T-helper 1 cell (primary cell): ENCODE measurements at regions not wholly inside any gene's neighbourhood (a gene's known extent, or its start where the extent isn't known, plus 50 kb on each side); places are given as distances from the start of the nearest gene placed in this dataset.
"Not testable (repeated sequence)": the region's sequence is repeated elsewhere in the genome, so short reads cannot be mapped to it uniquely, and the experiment has no call there.

Source experiments
- DNase-seq, 5 donors: peaks; one replicate each; pipeline ENCODE4 v3.0.0-alpha.2; 2012 to 2020

- DNase-seq: no peak
Measured at GRCh38 chr6:117761610-117762009, 86.3 kb downstream of the NUS1 start.

GRCh38 chr6:117771403-117771802 is 96.1 kb downstream of the NUS1 start:
- no peak for DNase-seq

DNA sequence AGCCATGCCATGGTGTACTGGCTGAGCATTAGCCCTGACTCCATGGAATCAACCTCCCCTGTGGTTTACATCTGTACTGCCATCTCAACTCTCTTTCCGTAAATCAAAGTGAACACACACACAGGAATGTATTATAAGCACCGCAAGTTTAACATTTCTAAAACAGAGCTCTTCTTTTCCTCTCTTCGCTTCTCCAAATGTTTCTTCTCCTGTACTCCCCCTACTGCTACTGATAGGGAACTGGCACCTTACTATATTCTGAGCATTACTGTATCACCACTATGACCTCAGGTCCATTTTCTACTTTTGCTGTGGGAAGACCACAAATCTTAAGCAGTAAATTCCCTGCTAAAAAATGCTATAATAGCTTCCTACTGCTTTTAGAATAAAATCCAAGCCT is 101.2 kb downstream of the NUS1 start:
- no peak for DNase-seq

DNA sequence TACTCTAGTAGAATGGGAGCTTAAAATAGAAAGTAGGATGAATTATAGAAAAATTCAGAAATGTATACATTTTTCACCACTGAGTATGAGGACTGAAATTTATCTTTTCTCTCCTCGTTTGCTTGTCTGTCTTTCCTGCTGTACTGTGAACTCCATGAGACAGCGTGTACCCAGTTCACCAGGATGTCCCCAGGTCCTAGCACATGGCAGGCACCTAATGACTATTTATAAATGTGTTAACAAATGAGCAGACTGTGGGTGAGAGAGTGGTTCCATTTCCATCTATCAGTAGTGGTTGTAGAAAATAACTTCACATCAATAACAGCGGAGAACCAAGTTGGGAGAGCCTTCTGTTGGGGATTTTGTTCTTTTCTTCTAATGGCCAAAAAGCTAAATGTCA is 106.3 kb downstream of the NUS1 start:
- no peak for DNase-seq

DNA sequence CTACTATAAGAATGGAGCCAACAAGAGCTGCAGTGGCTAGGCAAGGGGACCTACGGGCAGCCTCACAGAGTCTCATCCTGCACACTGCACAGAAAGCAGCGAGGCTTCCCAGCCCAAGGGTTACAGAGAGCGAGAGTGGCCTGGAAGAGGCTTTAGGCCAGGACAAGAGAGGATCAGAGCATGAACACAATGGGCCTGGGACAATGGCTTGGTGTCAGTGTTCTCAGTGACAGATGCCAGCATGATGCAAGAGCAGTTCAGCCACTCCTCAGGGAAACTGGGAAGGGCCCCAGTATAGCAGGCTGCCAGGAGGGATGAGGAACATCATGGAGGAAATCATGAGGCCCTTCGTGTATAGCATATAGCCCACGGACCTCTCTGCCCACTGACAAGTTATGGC is 108.0 kb downstream of the NUS1 start:
- DNase-seq: no peak

- DNase-seq: no peak
Measured at GRCh38 chr6:117791012-117791411, 115.7 kb downstream of the NUS1 start.

DNA sequence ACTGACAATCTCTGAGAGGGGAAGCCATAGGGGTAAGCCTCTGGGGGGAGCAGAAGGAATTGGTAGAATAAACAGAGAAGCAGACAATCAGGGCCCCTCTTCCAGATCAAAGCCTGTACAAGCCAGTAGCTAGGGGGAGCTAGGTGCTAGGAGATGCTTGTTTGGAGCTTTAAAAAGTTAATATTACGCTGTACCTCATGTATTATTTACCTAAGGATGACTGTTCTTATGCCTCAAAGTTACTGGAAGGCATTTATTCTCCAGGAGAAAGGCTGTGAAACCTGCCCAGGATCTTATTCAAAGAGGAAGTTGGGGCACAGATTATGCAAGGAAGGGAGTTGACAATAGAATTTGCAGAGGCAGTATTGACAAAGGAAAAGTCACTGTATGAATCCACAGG is 111.8 kb upstream of the SLC35F1 start:
- no peak for DNase-seq

DNA sequence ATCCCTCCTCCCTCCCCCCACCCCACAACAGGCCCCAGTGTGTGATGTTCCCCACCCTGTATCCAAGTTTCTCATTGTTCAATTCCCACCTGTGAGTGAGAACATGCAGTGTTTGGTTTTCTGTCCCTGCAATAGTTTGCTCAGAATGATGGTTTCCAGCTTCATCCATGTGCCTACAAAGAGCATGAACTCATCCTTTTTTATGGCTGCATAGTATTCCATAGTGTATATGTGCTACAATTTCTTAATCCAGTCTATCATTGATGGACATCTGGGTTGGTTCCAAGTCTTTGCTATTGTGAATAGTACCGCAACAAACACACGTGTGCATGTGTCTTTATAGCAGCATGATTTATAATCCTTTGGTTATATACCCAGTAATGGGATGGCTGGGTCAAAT is 108.2 kb upstream of the SLC35F1 start:
- not testable (repeated sequence) for DNase-seq

DNA sequence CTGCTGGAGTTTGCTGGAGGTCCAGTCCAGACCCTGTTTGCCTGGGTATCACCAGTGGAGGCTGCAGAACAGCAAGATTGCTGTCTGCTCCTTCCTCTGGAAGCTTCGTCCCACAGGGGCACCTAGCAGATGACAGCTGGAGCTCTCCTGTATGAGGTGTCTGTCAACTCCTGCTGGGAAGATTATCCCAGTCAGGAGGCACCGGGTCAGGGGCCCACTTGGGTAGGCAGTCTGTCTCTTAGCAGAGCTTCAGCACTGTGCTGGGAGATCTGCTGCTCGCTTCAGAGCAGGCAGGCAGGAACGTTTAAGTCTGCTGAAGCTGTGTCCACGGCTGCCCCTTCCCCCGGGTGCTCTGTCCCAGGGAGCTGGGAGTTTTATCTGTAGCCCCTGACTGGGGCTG is 96.8 kb upstream of the SLC35F1 start:
- DNase-seq: no peak

- DNase-seq: no peak
Measured at GRCh38 chr6:117817499-117817898, 89.6 kb upstream of the SLC35F1 start.

DNA sequence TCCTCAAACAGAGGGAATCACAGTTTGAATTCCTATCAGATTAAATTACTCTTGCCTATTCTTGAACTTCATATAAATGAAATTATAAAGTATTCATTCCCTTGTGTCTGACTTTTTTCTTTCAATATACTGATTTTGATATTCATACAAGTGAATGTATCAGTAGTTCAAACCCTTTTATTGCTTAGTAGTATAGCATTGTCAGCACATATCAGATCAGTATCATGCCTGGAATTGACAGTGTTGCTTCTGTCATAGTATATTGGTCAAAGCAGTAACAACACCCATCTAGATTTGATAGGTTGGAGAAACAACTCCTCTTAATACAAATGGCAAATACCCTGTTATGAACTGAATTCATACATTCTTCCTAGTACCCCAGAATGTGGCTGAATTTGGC is 89.1 kb upstream of the SLC35F1 start:
- DNase-seq: no peak

GRCh38 chr6:117818449-117818848 is 88.6 kb upstream of the SLC35F1 start:
- DNase-seq: no peak

- no peak for DNase-seq
Measured at GRCh38 chr6:117829594-117830319, 77.3 kb upstream of the SLC35F1 start.

GRCh38 chr6:117837261-117837660 is 69.8 kb upstream of the SLC35F1 start:
- no peak for DNase-seq

DNA sequence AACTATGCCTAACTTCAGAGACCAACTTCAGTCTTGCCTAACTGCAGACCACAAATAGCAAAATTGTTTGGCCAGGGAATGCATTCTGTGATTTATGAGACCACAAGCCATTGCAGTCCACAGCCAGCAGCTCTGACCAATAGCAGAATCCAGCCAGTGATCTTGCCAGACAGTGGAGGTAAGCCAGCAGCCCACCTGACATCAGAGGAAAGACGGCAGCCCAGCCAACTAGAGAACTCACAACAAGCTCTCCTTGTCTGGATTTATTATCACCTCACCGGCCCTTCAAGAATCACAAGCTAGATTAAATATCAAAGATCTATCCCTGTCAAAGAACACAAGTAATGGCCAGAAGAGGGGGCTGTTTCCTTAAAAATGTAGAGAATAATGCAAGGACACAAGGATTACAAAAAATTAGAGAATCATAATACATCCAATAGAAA is 66.5 kb upstream of the SLC35F1 start:
- peak in 1 of 5 donors; percentile 9 for DNase-seq

- DNase-seq: no peak
Measured at GRCh38 chr6:117847912-117848311, 59.2 kb upstream of the SLC35F1 start.

DNA sequence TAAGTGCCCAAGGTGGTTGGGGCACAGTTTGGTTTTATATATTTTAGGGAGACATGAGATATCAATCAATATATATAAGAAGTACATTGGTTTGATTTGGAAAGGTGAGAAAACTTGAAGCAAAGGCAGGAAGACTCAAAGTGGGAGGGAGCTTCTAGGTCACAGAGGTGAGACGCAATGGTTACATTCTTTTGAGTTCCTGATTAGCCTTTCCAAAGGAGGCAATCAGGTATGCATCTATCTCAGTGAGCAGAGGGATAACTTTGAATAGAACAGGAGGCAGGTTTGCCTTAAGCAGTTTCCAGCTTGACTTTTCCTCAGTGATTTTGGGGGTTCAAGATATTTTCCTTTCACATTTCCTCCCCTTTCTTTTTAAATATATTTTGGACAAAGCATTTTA is 58.0 kb upstream of the SLC35F1 start:
- no peak for DNase-seq
